Smooth muscle cell (in vitro differentiated cells): ENCODE measurements at regions not wholly inside any gene's neighbourhood (a gene's known extent, or its start where the extent isn't known, plus 50 kb on each side); places are given as distances from the start of the nearest gene placed in this dataset.

Source experiments
- DNase-seq: peaks from one replicate; lab custom pipeline; 2025; ENCODE audit not compliant: unreplicated experiment; lab: John Stamatoyannopoulos, UW
- H2AFZ ChIP-seq: fragments of 200-600 bp; sonication (generic); 2 replicates; pipeline ENCODE4 v1.6.0; 2016; ENCODE audit warnings: antibody characterized with exemption, low read depth, mild to moderate bottlenecking
- H3F3A ChIP-seq: fragments of 200-600 bp; sonication (generic); 2 replicates; pipeline ENCODE4 v1.6.0; 2017; ENCODE audit warnings: antibody characterized with exemption, low read depth
- H3K27ac ChIP-seq: fragments of 200-600 bp; sonication (generic); 2 replicates; pipeline ENCODE4 v1.5.1; 2016; ENCODE audit warnings: low read depth, mild to moderate bottlenecking
- H3K27me3 ChIP-seq: fragments of 200-600 bp; sonication (generic); 2 replicates; pipeline ENCODE4 v1.6.1; 2016; ENCODE audit warnings: low read depth, mild to moderate bottlenecking
- H3K36me3 ChIP-seq: fragments of 200-600 bp; sonication (generic); 2 replicates; pipeline ENCODE4 v1.5.1; 2016; ENCODE audit warnings: low read depth
- H3K4me1 ChIP-seq: fragments of 200-600 bp; sonication (generic); 2 replicates; pipeline ENCODE4 v1.5.1; 2016; ENCODE audit warnings: low read depth
- H3K4me2 ChIP-seq: fragments of 200-600 bp; sonication (generic); 2 replicates; pipeline ENCODE4 v1.6.0; 2016; ENCODE audit warnings: mild to moderate bottlenecking
- H3K4me3 ChIP-seq: fragments of 200-600 bp; sonication (generic); 2 replicates; pipeline ENCODE4 v1.5.1; 2016; ENCODE audit warnings: mild to moderate bottlenecking
- H3K79me2 ChIP-seq: fragments of 200-600 bp; sonication (generic); 2 replicates; pipeline ENCODE4 v1.6.0; 2016; ENCODE audit warnings: low read depth, mild to moderate bottlenecking
- H3K9ac ChIP-seq: fragments of 200-600 bp; sonication (generic); 2 replicates; pipeline ENCODE4 v1.6.0; 2016; ENCODE audit warnings: low read depth
- H3K9me3 ChIP-seq: fragments of 200-600 bp; sonication (generic); replicated peaks from 2 replicates; pipeline ENCODE4 v1.5.1; 2016; ENCODE audit warnings: low read depth
- H4K20me1 ChIP-seq: fragments of 200-600 bp; sonication (generic); 2 replicates; pipeline ENCODE4 v1.6.0; 2016; ENCODE audit warnings: low read depth
- CTCF ChIP-seq: fragments of 200-600 bp; sonication (generic); IDR thresholded peaks from 2 replicates; pipeline ENCODE4 v1.5.1; 2017; ENCODE audit warnings: borderline replicate concordance, mild to moderate bottlenecking, antibody characterized with exemption; ENCODE audit not compliant: insufficient read depth, poor library complexity, severe bottlenecking
- WGBS: methylation state at CpG from one replicate; pipeline ENCODE4 v1.1.7; 2016; ENCODE audit warnings: low lambda C conversion rate; 5-methylcytosine and 5-hydroxymethylcytosine counted together

GRCh38 chr9:88775966-88776365 is 215.3 kb upstream of the S1PR3 start:
- no peaks in the 10 kb centered on the region for H3K79me2 ChIP-seq
- H3K4me3 ChIP-seq, result no peak overlapping the region
- H3K27me3 ChIP-seq, result no peaks in the 10 kb centered on the region
- 95% methylated on average over 3 of the region's 3 CpGs for whole genome bisulfite sequencing
- no peaks in the 10 kb centered on the region for H3K9me3 ChIP-seq
- no peaks in the 10 kb centered on the region for H4K20me1 ChIP-seq
- peak overlapping the region; percentile 51 for H3K9ac ChIP-seq
- peaks cover 54% of the 10 kb centered on the region for H3K4me1 ChIP-seq
- no peaks in the 10 kb centered on the region for H3K36me3 ChIP-seq
- TF ChIP-seq CTCF, result no peak
- DNase-seq, result no peak
- no peak overlapping the region for H2AFZ ChIP-seq
- peak overlapping the region; percentile 88 for H3K27ac ChIP-seq
- no peak overlapping the region for H3K4me2 ChIP-seq
- H3F3A ChIP-seq, result peaks cover 30% of the 10 kb centered on the region

- peak overlapping the region; percentile 51 for H3K9ac ChIP-seq
- H3K27me3 ChIP-seq, result no peaks in the 10 kb centered on the region
- no peak for DNase-seq
- H3K4me1 ChIP-seq, result peaks cover 62% of the 10 kb centered on the region
- no peaks in the 10 kb centered on the region for H4K20me1 ChIP-seq
- peaks cover 32% of the 10 kb centered on the region for H3F3A ChIP-seq
- peak overlapping the region; percentile 88 for H3K27ac ChIP-seq
- no peaks in the 10 kb centered on the region for H3K36me3 ChIP-seq
- H3K4me2 ChIP-seq, result peak overlapping the region; percentile 32
- no peak for TF ChIP-seq CTCF
- 72% methylated on average over 7 of the region's 7 CpGs for WGBS
- no peak overlapping the region for H3K4me3 ChIP-seq
- no peak overlapping the region for H2AFZ ChIP-seq
- H3K79me2 ChIP-seq, result no peaks in the 10 kb centered on the region
- no peaks in the 10 kb centered on the region for H3K9me3 ChIP-seq
These were observed 214.4 kb upstream of the S1PR3 start for GRCh38 chr9:88776717-88777497.

DNA sequence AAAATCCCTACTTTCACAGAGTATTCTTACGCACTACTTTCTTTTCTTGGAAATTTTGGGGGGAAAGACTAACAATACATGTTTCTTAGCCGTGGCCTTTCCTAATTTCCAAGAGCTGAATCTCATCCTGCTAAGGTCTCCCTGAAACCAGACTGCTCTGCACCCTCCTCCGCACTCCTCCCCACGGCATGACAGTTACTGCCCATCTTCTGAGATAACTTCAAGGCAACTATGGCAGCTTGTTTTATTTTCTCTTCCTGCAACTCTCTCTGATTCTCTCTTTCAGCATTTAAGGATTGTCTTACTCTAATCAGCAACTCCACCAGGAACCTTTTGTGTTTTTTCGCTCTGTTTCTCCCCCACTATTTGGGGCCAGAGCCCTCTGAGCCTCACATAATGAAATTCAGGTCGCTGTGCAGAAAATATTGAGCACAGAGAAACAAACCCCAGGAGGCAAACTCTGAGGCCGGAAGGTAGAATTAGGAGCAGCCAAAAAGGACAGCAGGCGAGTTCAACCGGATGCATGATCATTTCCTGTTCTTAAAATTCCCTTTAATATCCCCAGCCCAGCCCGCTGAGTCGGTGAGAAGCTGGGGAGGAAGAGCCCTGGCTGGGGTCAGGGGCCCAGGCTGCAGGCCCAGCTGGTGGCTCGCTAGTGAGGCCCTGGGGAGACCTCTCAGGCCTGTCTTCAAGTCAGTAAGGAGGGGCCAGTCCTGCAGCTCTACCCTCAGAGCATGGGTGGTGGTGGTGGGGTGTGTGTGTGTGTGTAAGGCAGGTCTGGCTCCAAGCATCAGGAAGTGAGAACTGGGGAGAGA is 213.6 kb upstream of the S1PR3 start:
- H3F3A ChIP-seq, result peaks cover 40% of the 10 kb centered on the region
- H3K4me1 ChIP-seq, result peaks cover 67% of the 10 kb centered on the region
- no peaks in the 10 kb centered on the region for H3K79me2 ChIP-seq
- peak overlapping the region; percentile 29 for H3K9ac ChIP-seq
- H3K4me3 ChIP-seq, result no peak overlapping the region
- H3K9me3 ChIP-seq, result no peaks in the 10 kb centered on the region
- H3K27ac ChIP-seq, result peak overlapping the region; percentile 88
- 34% methylated on average over 12 of the region's 12 CpGs for WGBS
- TF ChIP-seq CTCF, result no peak
- H3K27me3 ChIP-seq, result no peaks in the 10 kb centered on the region
- peak overlapping the region; percentile 77 for H2AFZ ChIP-seq
- H4K20me1 ChIP-seq, result no peaks in the 10 kb centered on the region
- H3K4me2 ChIP-seq, result peak overlapping the region; percentile 32
- no peak for DNase-seq
- no peaks in the 10 kb centered on the region for H3K36me3 ChIP-seq
